ENCODE measurements at regions not wholly inside any gene's neighbourhood (a gene's known extent, or its start where the extent isn't known, plus 50 kb on each side); places are given as distances from the start of the nearest gene placed in this dataset.

GRCh38 chr2:215769246-215769645 is 244.1 kb downstream of the MREG start:
- no peak for DNase-seq (ENCODE audit: low spot score)

- DNase-seq (ENCODE audit: low spot score): no peak
Observed at GRCh38 chr2:215767625-215768024, 245.7 kb downstream of the MREG start.

GRCh38 chr2:215765729-215766360 is 247.5 kb downstream of the MREG start:
- no peak for DNase-seq (ENCODE audit: low spot score)

GRCh38 chr2:215764441-215765048 is 248.8 kb downstream of the MREG start:
- no peak for DNase-seq (ENCODE audit: low spot score)

- DNase-seq (ENCODE audit: low spot score): no peak
Observed at GRCh38 chr2:215760557-215760956, 252.8 kb downstream of the MREG start.

GRCh38 chr2:215760091-215760490 is 253.3 kb downstream of the MREG start:
- no peak for DNase-seq (ENCODE audit: low spot score)

- no peak for DNase-seq (ENCODE audit: low spot score)
Observed at GRCh38 chr2:215758691-215759090, 254.7 kb downstream of the MREG start.

- no peak for DNase-seq (ENCODE audit: low spot score)
Observed at GRCh38 chr2:215756346-215756730, 257.0 kb downstream of the MREG start.

- no peak for DNase-seq (ENCODE audit: low spot score)
Observed at GRCh38 chr2:215755641-215756345, 257.6 kb downstream of the MREG start.

GRCh38 chr2:215754546-215754945 is 258.8 kb downstream of the MREG start:
- no peak for DNase-seq (ENCODE audit: low spot score)

- no peak for DNase-seq (ENCODE audit: low spot score)
Observed at GRCh38 chr2:215753808-215754207, 259.5 kb downstream of the MREG start.

- no peak for DNase-seq (ENCODE audit: low spot score)
Observed at GRCh38 chr2:215752991-215753390, 260.4 kb downstream of the MREG start.

GRCh38 chr2:215752436-215752835 is 260.9 kb downstream of the MREG start:
- no peak for DNase-seq (ENCODE audit: low spot score)

- no peak for DNase-seq (ENCODE audit: low spot score)
Observed at GRCh38 chr2:215751911-215752272, 261.5 kb downstream of the MREG start.

- no peak for DNase-seq (ENCODE audit: low spot score)
Observed at GRCh38 chr2:215751200-215751910, 262.0 kb downstream of the MREG start.

GRCh38 chr2:215750763-215751162 is 262.6 kb downstream of the MREG start:
- DNase-seq (ENCODE audit: low spot score): no peak

- no peak for DNase-seq (ENCODE audit: low spot score)
Observed at GRCh38 chr2:215749092-215749957, 264.0 kb downstream of the MREG start.

- no peak for DNase-seq (ENCODE audit: low spot score)
Observed at GRCh38 chr2:215748446-215748845, 264.9 kb downstream of the MREG start.

- DNase-seq (ENCODE audit: low spot score): no peak
Observed at GRCh38 chr2:215746887-215747615, 266.3 kb downstream of the MREG start.

GRCh38 chr2:215746226-215746886 is 267.0 kb downstream of the MREG start:
- DNase-seq (ENCODE audit: low spot score): no peak

GRCh38 chr2:215745331-215745730 is 268.0 kb downstream of the MREG start:
- DNase-seq (ENCODE audit: low spot score): no peak
